ENCODE measurements at regions not wholly inside any gene's neighbourhood (a gene's known extent, or its start where the extent isn't known, plus 50 kb on each side); places are given as distances from the start of the nearest gene placed in this dataset.

GRCh38 chr10:53093878-53094277 is 321.3 kb upstream of the MBL2 start:
- no peak for TF ChIP-seq CTCF (conservative IDR thresholded peaks at IDR 0.05)
- H3K4me1 ChIP-seq (ENCODE audit: control insufficient read depth, insufficient read depth, low read length): no peaks in the 10 kb centered on the region
- H3K9ac ChIP-seq (ENCODE audit: extremely low read depth, low read length, poor library complexity, severe bottlenecking): no peak overlapping the region
- DNase-seq: no peak
- peaks cover 15% of the 10 kb centered on the region for H3K9me3 Mint-ChIP-seq
- peaks cover 2% of the 10 kb centered on the region for H3K4me1 Mint-ChIP-seq
- no peaks in the 10 kb centered on the region for H3K27me3 ChIP-seq (ENCODE audit: control insufficient read depth, insufficient read depth, low read length, poor library complexity, severe bottlenecking)
- H3K27ac ChIP-seq (ENCODE audit: low read depth, low read length): no peak overlapping the region
- H3K27ac Mint-ChIP-seq: no peak overlapping the region
- no peaks in the 10 kb centered on the region for H3K36me3 ChIP-seq (ENCODE audit: control insufficient read depth, insufficient read depth, low read length)
- WGBS, 2 experiments (ENCODE audit: insufficient coverage in 1 of 2, insufficient read length in 1 of 2): 95% methylated on average over 2 of the region's 2 CpGs; no CpG with 5 or more reads in 1 of the 2 experiments
- H3K4me3 Mint-ChIP-seq: no peak overlapping the region
- no peaks in the 10 kb centered on the region for H3K36me3 Mint-ChIP-seq (ENCODE audit: low read depth)
- no peaks in the 10 kb centered on the region for H3K9me3 ChIP-seq (ENCODE audit: control insufficient read depth, low read length)
- no peaks in the 10 kb centered on the region for H3K27me3 Mint-ChIP-seq (ENCODE audit: insufficient read depth)
- H3K4me3 ChIP-seq (ENCODE audit: low read length): no peak overlapping the region

- no peak overlapping the region for H3K4me3 Mint-ChIP-seq
- Histone ChIP-seq H3K36me3 (ENCODE audit: control insufficient read depth, insufficient read depth, low read length) (no peaks in the 10 kb centered on the region), H3K27ac (ENCODE audit: low read depth, low read length) (no peak overlapping the region), H3K27me3 (ENCODE audit: control insufficient read depth, insufficient read depth, low read length, poor library complexity, severe bottlenecking) (no peaks in the 10 kb centered on the region), H3K9ac (ENCODE audit: extremely low read depth, low read length, poor library complexity, severe bottlenecking) (no peak overlapping the region), H3K4me3 (ENCODE audit: low read length) (no peak overlapping the region), H3K9me3 (ENCODE audit: control insufficient read depth, low read length) (no peaks in the 10 kb centered on the region), H3K4me1 (ENCODE audit: control insufficient read depth, insufficient read depth, low read length) (no peaks in the 10 kb centered on the region)
- no peaks in the 10 kb centered on the region for H3K36me3 Mint-ChIP-seq (ENCODE audit: low read depth)
- WGBS, 2 experiments (ENCODE audit: insufficient coverage in 1 of 2, insufficient read length in 1 of 2): 83 to 84% methylated on average over 1 to 4 of the region's 4 CpGs
- no peak for DNase-seq
- no peak for TF ChIP-seq CTCF (conservative IDR thresholded peaks at IDR 0.05)
- H3K27me3 Mint-ChIP-seq (ENCODE audit: insufficient read depth): no peaks in the 10 kb centered on the region
- H3K27ac Mint-ChIP-seq: no peak overlapping the region
- peaks cover 9% of the 10 kb centered on the region for H3K9me3 Mint-ChIP-seq
- peaks cover 2% of the 10 kb centered on the region for H3K4me1 Mint-ChIP-seq
Observed at GRCh38 chr10:53091574-53091973, 319.0 kb upstream of the MBL2 start.

GRCh38 chr10:53088961-53089360 is 316.4 kb upstream of the MBL2 start:
- 88 to 96% methylated on average over 1 of the region's 1 CpG for WGBS, 2 experiments (ENCODE audit: insufficient coverage in 1 of 2, insufficient read length in 1 of 2)
- H3K9me3 Mint-ChIP-seq: peaks cover 5% of the 10 kb centered on the region
- Histone ChIP-seq H3K4me3 (ENCODE audit: low read length) (no peak overlapping the region), H3K36me3 (ENCODE audit: control insufficient read depth, insufficient read depth, low read length) (no peaks in the 10 kb centered on the region), H3K9me3 (ENCODE audit: control insufficient read depth, low read length) (no peaks in the 10 kb centered on the region), H3K27ac (ENCODE audit: low read depth, low read length) (no peak overlapping the region), H3K27me3 (ENCODE audit: control insufficient read depth, insufficient read depth, low read length, poor library complexity, severe bottlenecking) (no peaks in the 10 kb centered on the region), H3K9ac (ENCODE audit: extremely low read depth, low read length, poor library complexity, severe bottlenecking) (no peak overlapping the region), H3K4me1 (ENCODE audit: control insufficient read depth, insufficient read depth, low read length) (no peaks in the 10 kb centered on the region)
- DNase-seq: no peak
- H3K27ac Mint-ChIP-seq: no peak overlapping the region
- H3K4me3 Mint-ChIP-seq: no peak overlapping the region
- peaks cover 2% of the 10 kb centered on the region for H3K4me1 Mint-ChIP-seq
- H3K27me3 Mint-ChIP-seq (ENCODE audit: insufficient read depth): no peaks in the 10 kb centered on the region
- TF ChIP-seq CTCF (conservative IDR thresholded peaks at IDR 0.05): no peak
- no peaks in the 10 kb centered on the region for H3K36me3 Mint-ChIP-seq (ENCODE audit: low read depth)

Measured in endodermal cell (in vitro differentiated cells).